PC-3 (cell line): ENCODE measurements at regions not wholly inside any gene's neighbourhood (a gene's known extent, or its start where the extent isn't known, plus 50 kb on each side); places are given as distances from the start of the nearest gene placed in this dataset.

Experiments
- CTCF ChIP-seq: fragments of 300-600 bp; sonication (generic); conservative IDR thresholded peaks from 2 replicates; pipeline ENCODE4 v1.5.1; 2017; ENCODE audit warnings: antibody characterized with exemption, low read depth, mild to moderate bottlenecking, low read length
- EZH2 ChIP-seq: fragments of 300-600 bp; sonication (generic); IDR thresholded peaks from one replicate; pipeline ENCODE4 v1.6.1; 2017; ENCODE audit warnings: antibody characterized with exemption, mild to moderate bottlenecking, low read length; ENCODE audit not compliant: unreplicated experiment
- EZH2phosphoT487 ChIP-seq: fragments of 300-600 bp; sonication (generic); IDR thresholded peaks from 2 replicates; pipeline ENCODE4 v1.6.1; 2018; ENCODE audit warnings: mild to moderate bottlenecking, antibody characterized with exemption, low read length, borderline replicate concordance

- TF ChIP-seq CTCF (no peak), EZH2 (no peak), EZH2phosphoT487 (no peak)
Measured at GRCh38 chr13:20337884-20338551, 105.9 kb upstream of the GJB6 start.
